ENCODE measurements at regions not wholly inside any gene's neighbourhood (a gene's known extent, or its start where the extent isn't known, plus 50 kb on each side); places are given as distances from the start of the nearest gene placed in this dataset.
"Not testable (repeated sequence)": the region's sequence is repeated elsewhere in the genome, so short reads cannot be mapped to it uniquely, and the experiment has no call there.

DNA sequence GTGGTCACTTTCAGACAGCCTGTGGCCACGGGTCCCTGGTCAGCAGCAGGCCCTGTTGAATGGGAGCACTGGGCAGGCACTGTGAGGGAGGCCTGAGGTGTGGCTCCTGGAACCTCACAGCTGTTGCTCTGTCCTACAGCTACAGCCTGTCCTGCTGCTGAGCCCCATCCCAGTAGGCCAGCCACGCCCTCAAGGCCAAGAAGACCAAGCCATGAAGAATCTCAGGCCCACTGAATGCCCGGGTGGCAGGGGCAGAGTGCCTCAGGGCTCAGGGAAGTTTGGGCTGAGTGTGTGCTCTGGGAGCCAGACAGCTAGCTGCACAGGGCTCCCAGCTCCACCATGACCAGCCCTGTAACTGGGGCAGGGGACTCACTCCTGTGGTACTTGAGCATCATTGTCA, 363.5 kb upstream of the NUPR2 start:
- Histone ChIP-seq H3K27me3 (ENCODE audit: control insufficient read depth, insufficient read depth, low read length) (no peaks in the 10 kb centered on the region), H3K4me3 (ENCODE audit: low read depth, low read length) (no peak overlapping the region), H3K36me3 (ENCODE audit: control insufficient read depth, insufficient read depth, low read length) (no peaks in the 10 kb centered on the region)
- no peak for DNase-seq (ENCODE audit: low read depth)
- no peak for FAIRE-seq
- TF ChIP-seq, protein P1, sequence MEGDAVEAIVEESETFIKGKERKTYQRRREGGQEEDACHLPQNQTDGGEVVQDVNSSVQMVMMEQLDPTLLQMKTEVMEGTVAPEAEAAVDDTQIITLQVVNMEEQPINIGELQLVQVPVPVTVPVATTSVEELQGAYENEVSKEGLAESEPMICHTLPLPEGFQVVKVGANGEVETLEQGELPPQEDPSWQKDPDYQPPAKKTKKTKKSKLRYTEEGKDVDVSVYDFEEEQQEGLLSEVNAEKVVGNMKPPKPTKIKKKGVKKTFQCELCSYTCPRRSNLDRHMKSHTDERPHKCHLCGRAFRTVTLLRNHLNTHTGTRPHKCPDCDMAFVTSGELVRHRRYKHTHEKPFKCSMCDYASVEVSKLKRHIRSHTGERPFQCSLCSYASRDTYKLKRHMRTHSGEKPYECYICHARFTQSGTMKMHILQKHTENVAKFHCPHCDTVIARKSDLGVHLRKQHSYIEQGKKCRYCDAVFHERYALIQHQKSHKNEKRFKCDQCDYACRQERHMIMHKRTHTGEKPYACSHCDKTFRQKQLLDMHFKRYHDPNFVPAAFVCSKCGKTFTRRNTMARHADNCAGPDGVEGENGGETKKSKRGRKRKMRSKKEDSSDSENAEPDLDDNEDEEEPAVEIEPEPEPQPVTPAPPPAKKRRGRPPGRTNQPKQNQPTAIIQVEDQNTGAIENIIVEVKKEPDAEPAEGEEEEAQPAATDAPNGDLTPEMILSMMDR (IDR thresholded peaks at IDR 0.05; ENCODE audit: insufficient read depth, low read length, severe bottlenecking), result no peak

- FAIRE-seq (no peak), DNase-seq (ENCODE audit: low read depth) (no peak)
- Histone ChIP-seq H3K4me3 (ENCODE audit: low read depth, low read length) (no peak overlapping the region), H3K36me3 (ENCODE audit: control insufficient read depth, insufficient read depth, low read length) (no peaks in the 10 kb centered on the region), H3K27me3 (ENCODE audit: control insufficient read depth, insufficient read depth, low read length) (no peaks in the 10 kb centered on the region)
- TF ChIP-seq, protein P1 (IDR thresholded peaks at IDR 0.05; ENCODE audit: insufficient read depth, low read length, severe bottlenecking), result no peak
These were observed 362.9 kb upstream of the NUPR2 start for GRCh38 chr7:56479136-56479535.

- TF ChIP-seq, protein P1 (IDR thresholded peaks at IDR 0.05; ENCODE audit: insufficient read depth, low read length, severe bottlenecking), result no peak
- Histone ChIP-seq H3K36me3 (ENCODE audit: control insufficient read depth, insufficient read depth, low read length) (no peaks in the 10 kb centered on the region), H3K27me3 (ENCODE audit: control insufficient read depth, insufficient read depth, low read length) (no peaks in the 10 kb centered on the region), H3K4me3 (ENCODE audit: low read depth, low read length) (no peak overlapping the region)
- FAIRE-seq, result no peak
- DNase-seq (ENCODE audit: low read depth), result no peak
These were observed 358.1 kb upstream of the NUPR2 start for GRCh38 chr7:56474271-56474670.

DNA sequence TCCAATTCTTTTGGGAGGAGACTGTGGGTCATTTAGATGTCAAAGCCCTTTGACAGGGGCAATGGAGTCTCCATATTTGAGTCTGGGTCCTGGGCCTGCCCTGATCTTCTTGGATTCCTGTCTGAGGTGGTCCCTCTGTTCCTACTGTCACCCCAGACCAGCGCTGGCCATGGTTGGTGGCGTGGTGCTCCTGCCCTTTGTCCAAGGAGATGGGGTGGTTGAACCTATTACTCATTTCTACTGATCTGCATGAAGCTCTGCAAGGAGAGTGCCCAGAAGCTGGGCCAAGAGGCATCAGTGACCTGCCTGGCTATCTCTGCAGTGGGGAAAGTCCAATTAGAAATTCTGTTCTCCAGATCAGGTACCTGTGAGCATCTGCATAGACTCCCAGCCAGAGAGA, 355.6 kb upstream of the NUPR2 start:
- no peaks in the 10 kb centered on the region for H3K27me3 ChIP-seq (ENCODE audit: control insufficient read depth, insufficient read depth, low read length)
- FAIRE-seq (no peak), DNase-seq (ENCODE audit: low read depth) (no peak)
- no peaks in the 10 kb centered on the region for H3K36me3 ChIP-seq (ENCODE audit: control insufficient read depth, insufficient read depth, low read length)
- TF ChIP-seq, protein P1 (IDR thresholded peaks at IDR 0.05; ENCODE audit: insufficient read depth, low read length, severe bottlenecking), result no peak
- H3K4me3 ChIP-seq (ENCODE audit: low read depth, low read length), result no peak overlapping the region

GRCh38 chr7:56466607-56467525, 350.6 kb upstream of the NUPR2 start:
- FAIRE-seq; H3K36me3 ChIP-seq (ENCODE audit: control insufficient read depth, insufficient read depth, low read length); H3K4me3 ChIP-seq (ENCODE audit: low read depth, low read length); DNase-seq (ENCODE audit: low read depth); H3K27me3 ChIP-seq (ENCODE audit: control insufficient read depth, insufficient read depth, low read length): not testable (repeated sequence)

- FAIRE-seq, result no peak
- no peak overlapping the region for H3K4me3 ChIP-seq (ENCODE audit: low read depth, low read length)
- H3K36me3 ChIP-seq (ENCODE audit: control insufficient read depth, insufficient read depth, low read length), result no peaks in the 10 kb centered on the region
- TF ChIP-seq, protein P1 (IDR thresholded peaks at IDR 0.05; ENCODE audit: insufficient read depth, low read length, severe bottlenecking), result no peak
- no peak for DNase-seq (ENCODE audit: low read depth)
- no peaks in the 10 kb centered on the region for H3K27me3 ChIP-seq (ENCODE audit: control insufficient read depth, insufficient read depth, low read length)
These were observed 333.5 kb upstream of the NUPR2 start for GRCh38 chr7:56449762-56450161.
